Loucy (cell line): ENCODE measurements at regions not wholly inside any gene's neighbourhood (a gene's known extent, or its start where the extent isn't known, plus 50 kb on each side); places are given as distances from the start of the nearest gene placed in this dataset.

Experiments
- CTCF ChIP-seq: fragments of 200-600 bp; sonication (generic); conservative IDR thresholded peaks from 2 replicates; pipeline ENCODE4 v1.5.1; 2014; ENCODE audit warnings: mild to moderate bottlenecking, antibody characterized with exemption, low read length
- EZH2phosphoT487 ChIP-seq: fragments of 200-600 bp; IDR thresholded peaks from 2 replicates; pipeline ENCODE4 v1.6.1; 2018; ENCODE audit warnings: antibody characterized with exemption, mild to moderate bottlenecking, moderate library complexity, borderline replicate concordance

- TF ChIP-seq CTCF (no peak), EZH2phosphoT487 (no peak)
Observed at GRCh38 chr5:163248333-163248732, 189.1 kb upstream of the CCNG1 start.
